Pons (tissue), 1 donor: ENCODE measurements at regions not wholly inside any gene's neighbourhood (a gene's known extent, or its start where the extent isn't known, plus 50 kb on each side); places are given as distances from the start of the nearest gene placed in this dataset.
"Not testable (repeated sequence)": the region's sequence is repeated elsewhere in the genome, so short reads cannot be mapped to it uniquely, and the experiment has no call there.

Source experiments
- DNase-seq: peaks from one replicate; pipeline ENCODE4 v3.0.0-alpha.2; 2016; ENCODE audit warnings: low spot score

DNA sequence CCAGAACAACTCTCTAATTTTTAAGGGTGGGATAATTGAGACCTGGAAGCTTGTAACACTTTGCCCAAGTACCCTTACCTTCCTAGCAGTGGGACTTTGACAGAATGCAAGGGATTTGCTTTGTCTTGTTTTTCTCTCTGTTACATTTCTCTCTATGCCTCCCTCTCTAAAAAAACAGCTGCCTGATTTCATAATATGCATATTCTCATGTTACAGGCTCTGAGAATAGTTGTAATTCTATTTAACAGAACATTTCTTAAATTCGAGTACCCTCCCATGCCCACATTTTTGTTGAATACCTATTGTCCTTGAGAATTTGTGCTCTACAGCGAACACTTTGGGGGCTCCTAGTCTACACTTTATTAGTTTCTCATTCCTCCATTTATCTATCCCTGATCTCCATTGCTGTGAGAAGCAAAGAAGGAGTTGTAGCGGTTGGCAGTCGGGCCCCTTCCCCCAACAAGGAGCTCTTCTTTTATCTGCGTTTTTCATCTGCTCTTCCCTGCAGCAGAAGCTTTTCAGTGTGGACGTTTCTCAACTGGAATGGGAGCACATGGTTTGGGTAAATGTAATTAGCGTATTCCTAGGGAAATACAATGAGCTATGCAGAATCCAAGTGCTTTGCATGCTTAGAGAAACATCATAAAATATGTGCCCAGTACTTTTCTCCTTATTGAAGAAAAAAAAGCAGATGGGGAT is 117.7 kb upstream of the CCDC90B start:
- DNase-seq, result no peak

DNA sequence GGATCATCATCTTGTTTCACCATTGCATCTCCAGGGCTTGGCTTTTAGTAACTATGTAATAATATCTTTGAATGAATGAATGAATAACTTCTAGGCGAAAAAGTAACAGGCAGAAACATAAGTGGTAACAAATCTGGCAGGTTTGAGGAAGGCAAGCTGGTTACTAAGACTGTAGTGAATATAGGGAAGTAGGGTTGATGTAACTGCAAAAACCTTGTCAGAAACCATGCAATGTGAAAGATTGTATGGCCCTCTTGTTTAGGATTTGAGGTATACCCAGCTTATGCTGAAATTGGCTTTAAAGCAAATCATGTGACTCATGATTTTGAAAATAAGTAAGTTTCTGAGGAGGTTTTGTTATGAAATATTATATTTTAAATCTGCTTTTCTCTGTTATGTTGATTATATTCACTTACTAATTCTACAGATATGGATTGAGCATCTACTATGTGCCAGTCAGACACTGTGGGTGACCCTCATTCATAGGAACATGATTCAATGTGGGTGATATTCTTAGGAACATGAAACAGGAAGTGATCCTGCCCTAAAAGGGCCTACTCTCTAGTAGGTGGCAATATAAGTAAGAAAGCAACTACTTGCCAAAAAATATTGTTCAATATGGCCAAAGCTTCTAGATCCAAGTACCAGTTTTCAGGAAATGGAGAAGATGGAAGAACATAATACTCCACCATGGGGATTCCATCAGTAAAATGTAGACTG is 115.5 kb upstream of the CCDC90B start:
- no peak for DNase-seq

- DNase-seq, result no peak
Measured at GRCh38 chr11:83394331-83394730, 108.2 kb upstream of the CCDC90B start.

DNA sequence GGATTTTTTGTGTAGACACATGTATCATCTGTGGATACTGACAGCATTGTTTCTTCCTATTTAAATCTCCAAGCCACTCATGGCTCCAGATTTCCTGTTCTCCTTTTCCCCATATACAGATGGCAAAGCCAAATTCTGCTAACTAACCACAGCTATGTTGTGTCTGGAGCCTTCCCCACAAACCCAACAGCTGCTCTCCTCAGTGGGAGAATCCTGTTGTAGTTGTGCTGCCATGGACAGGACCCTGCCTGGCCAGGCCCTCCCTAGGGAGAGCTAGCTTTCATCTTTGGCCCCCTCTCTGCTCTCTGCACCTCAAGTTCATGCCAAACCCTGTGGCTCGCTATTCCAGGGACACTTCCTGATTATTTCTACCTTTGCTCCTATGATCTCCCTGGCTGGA is 106.4 kb upstream of the CCDC90B start:
- DNase-seq, result no peak

DNA sequence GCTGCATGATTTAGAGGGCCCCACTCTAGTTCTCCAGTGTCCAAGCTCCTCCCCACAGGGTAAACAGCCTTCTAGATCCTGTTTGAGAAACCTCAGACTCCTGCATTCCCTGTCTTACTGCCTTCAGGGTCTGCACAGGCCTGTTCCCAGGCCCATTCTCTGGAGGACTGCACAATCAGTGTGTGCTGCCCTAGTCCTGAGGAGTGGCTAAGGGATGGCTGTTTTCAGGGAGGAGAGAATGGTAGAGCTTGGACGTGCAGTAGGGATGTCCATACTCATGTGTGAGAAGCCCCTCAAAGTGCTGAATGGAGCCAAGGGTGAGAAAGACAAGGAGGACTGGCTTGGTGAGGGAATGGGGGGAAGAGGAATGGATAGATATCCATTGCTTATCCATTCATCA is 103.8 kb upstream of the CCDC90B start:
- no peak for DNase-seq

- not testable (repeated sequence) for DNase-seq
Measured at GRCh38 chr11:83383838-83384237, 97.7 kb upstream of the CCDC90B start.

- DNase-seq, result peak; percentile 88
Measured at GRCh38 chr11:83374311-83374710, 88.1 kb upstream of the CCDC90B start.

GRCh38 chr11:83371489-83371888 is 85.3 kb upstream of the CCDC90B start:
- no peak for DNase-seq

GRCh38 chr11:83367745-83368144 is 81.6 kb upstream of the CCDC90B start:
- DNase-seq, result no peak

DNA sequence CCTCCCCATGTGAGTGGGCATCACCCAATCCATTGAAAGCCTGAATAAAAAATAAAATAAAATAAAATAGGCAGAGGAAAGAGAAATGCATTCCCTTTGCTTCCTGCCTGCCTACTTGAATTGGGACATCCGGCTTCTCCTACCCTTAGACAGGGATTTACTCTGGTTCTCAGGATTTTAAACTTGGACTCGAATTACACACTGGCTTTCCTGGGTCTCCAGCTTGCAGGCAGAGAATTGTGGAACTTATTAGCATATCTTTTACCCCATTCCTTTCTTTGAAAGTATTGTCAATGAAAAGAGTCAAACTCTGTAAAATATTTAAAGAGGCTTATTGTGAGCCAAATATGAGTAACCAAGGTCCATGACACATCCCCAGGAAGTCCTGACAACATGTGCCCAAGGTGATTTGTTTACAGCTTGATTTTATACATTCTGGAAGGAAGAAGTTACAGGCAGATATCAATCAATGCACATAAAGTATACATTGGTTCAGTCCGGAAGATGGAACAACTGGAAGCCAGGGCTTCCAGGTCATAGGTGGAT is 78.4 kb upstream of the CCDC90B start:
- no peak for DNase-seq

DNA sequence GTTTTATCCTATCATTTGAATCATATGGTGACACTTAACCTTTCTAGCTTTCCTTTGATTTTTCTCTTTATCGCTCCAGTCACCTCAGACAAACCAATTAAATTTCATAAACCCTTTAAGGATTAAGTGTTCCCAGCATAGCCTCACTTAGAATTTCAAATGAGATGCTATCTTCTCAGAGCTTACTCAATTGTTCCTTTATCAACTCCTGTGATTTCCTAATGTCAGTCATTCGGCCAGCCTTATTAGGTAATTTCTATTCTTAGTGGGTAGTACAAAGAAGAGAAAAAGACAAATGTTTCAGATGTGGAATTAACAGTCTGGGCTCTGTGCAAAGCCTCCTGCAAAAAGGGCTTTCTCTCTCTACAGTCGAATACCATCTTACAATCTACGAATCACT is 77.1 kb upstream of the CCDC90B start:
- no peak for DNase-seq

DNA sequence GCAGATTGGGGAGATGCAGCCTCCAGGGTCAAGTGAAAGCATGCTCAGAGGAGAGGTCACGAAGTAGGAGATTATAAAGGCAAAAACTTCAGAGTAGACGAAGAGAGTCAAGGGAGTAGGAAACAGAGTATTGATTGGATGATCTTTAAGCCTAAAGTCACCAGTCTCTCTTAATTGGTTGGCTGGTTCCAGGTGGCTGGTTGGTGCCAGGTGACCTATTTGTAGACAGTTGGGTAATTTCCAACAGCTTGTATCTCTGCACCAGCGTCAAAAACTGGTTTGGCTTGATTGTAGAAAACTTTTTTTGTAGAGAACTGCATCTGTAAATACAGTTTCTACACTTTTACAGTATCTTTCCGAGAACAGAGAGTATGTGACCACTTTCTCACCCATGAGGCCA is 75.7 kb upstream of the CCDC90B start:
- no peak for DNase-seq

GRCh38 chr11:83355391-83355790 is 69.2 kb upstream of the CCDC90B start:
- DNase-seq, result no peak

DNA sequence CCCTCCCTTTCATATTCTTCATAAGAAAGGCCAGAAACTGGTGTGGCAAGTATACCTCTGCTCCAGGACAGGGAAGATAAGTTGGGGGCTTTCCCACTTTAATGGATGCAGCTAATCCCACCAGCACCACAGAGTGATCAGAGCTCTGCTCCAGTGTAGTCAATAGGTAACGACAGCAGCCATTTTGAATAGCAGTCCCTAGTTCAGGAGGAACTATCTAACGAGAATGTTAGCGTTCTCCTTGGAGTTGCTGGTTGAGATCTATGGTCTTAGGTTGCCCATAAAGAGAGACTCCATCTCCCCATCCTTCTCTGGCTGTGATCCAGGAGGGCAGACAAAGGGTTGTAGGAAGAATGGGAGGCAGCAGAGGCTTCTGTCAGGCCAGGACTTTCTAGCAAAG is 64.0 kb upstream of the CCDC90B start:
- DNase-seq, result no peak

GRCh38 chr11:83349296-83349695 is 63.1 kb upstream of the CCDC90B start:
- no peak for DNase-seq

- DNase-seq, result not testable (repeated sequence)
Measured at GRCh38 chr11:83346706-83347105, 60.5 kb upstream of the CCDC90B start.

DNA sequence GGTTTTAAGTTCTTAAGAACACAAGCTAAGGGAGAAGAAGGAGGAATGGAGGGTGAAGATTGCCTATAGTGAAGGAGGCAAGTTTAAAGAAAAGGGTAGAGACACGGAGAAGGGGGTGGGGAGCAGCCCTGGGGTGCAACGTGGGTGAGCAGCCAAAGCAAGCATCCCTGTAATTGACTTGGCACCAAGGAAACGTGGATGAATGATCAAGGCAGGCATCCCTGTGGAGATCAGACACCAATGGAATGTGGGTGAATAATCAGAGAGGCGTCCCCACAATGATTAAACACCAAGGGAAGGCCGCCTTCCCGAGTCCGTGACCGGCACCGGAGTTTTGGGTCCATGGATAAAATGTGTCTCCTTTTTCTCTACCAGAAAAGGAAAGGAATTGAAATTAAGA is 58.4 kb upstream of the CCDC90B start:
- DNase-seq, result not testable (repeated sequence)

- DNase-seq, result no peak
Measured at GRCh38 chr11:83336993-83337392, 50.8 kb upstream of the CCDC90B start.
